Left ventricle myocardium inferior (tissue), 1 donor: ENCODE measurements at regions not wholly inside any gene's neighbourhood (a gene's known extent, or its start where the extent isn't known, plus 50 kb on each side); places are given as distances from the start of the nearest gene placed in this dataset.

Experiments used
- DNase-seq: peaks from one replicate; pipeline ENCODE4 v3.0.0-alpha.2; 2020
- H3K27ac ChIP-seq: fragments of 200-600 bp; replicated peaks from 2 replicates; pipeline ENCODE4 v1.8.0; 2021
- H3K27me3 ChIP-seq: fragments of 200-600 bp; 2 replicates; pipeline ENCODE4 v1.8.0; 2021; ENCODE audit warnings: low read depth
- H3K36me3 ChIP-seq: fragments of 200-600 bp; 2 replicates; pipeline ENCODE4 v1.8.0; 2021
- H3K4me1 ChIP-seq: fragments of 200-600 bp; 2 replicates; pipeline ENCODE4 v1.8.0; 2021
- H3K4me3 ChIP-seq: fragments of 200-600 bp; 2 replicates; pipeline ENCODE4 v1.8.0; 2021; ENCODE audit warnings: mild to moderate bottlenecking, moderate library complexity
- H3K9me3 ChIP-seq: fragments of 200-600 bp; replicated peaks from 2 replicates; pipeline ENCODE4 v1.8.0; 2021
- CTCF ChIP-seq: fragments of 200-600 bp; IDR thresholded peaks from 2 replicates; pipeline ENCODE4 v1.8.0; 2021; ENCODE audit warnings: antibody characterized with exemption, mild to moderate bottlenecking, borderline replicate concordance
- intact Hi-C: fragments of 100-400 bp; cut with micrococcal nuclease; formaldehyde crosslinking; loops from one replicate; pipeline ENCODE4 v1.11.0; 2022
- donor health status: DM: no; HTN: yes; CAD: no; lungs with severe emphysema.

GRCh38 chr13:77398825-77399620 is 72.1 kb upstream of the MYCBP2 start:
- intact Hi-C loops, result no loop called here
- Histone ChIP-seq H3K4me1 (no peaks in the 10 kb centered on the region), H3K4me3 (no peak overlapping the region), H3K9me3 (peaks cover 7% of the 10 kb centered on the region), H3K36me3 (no peaks in the 10 kb centered on the region), H3K27me3 (peaks cover 7% of the 10 kb centered on the region), H3K27ac (no peak overlapping the region)
- DNase-seq, result no peak
- no peak for TF ChIP-seq CTCF

- Histone ChIP-seq H3K4me3 (no peak overlapping the region), H3K4me1 (no peaks in the 10 kb centered on the region), H3K27ac (no peak overlapping the region), H3K9me3 (peaks cover 7% of the 10 kb centered on the region), H3K27me3 (peaks cover 7% of the 10 kb centered on the region), H3K36me3 (no peaks in the 10 kb centered on the region)
- intact Hi-C loops, result no loop called here
- no peak for TF ChIP-seq CTCF
- DNase-seq, result no peak
Observed at GRCh38 chr13:77397636-77398035, 70.7 kb upstream of the MYCBP2 start.

GRCh38 chr13:77391475-77391874 is 64.6 kb upstream of the MYCBP2 start:
- TF ChIP-seq CTCF, result no peak
- no peak overlapping the region for H3K27ac ChIP-seq
- no peaks in the 10 kb centered on the region for H3K4me1 ChIP-seq
- no peak for DNase-seq
- no peak overlapping the region for H3K4me3 ChIP-seq
- H3K36me3 ChIP-seq, result no peaks in the 10 kb centered on the region
- peaks cover under 1% of the 10 kb centered on the region for H3K9me3 ChIP-seq
- H3K27me3 ChIP-seq, result peaks cover 4% of the 10 kb centered on the region
- intact Hi-C loops, result no loop called here

- no peak overlapping the region for H3K4me3 ChIP-seq
- intact Hi-C loops, result no loop called here
- peaks cover 9% of the 10 kb centered on the region for H3K9me3 ChIP-seq
- no peaks in the 10 kb centered on the region for H3K36me3 ChIP-seq
- H3K27ac ChIP-seq, result no peak overlapping the region
- H3K27me3 ChIP-seq, result peaks cover 4% of the 10 kb centered on the region
- H3K4me1 ChIP-seq, result no peaks in the 10 kb centered on the region
- no peak for DNase-seq
- no peak for TF ChIP-seq CTCF
Observed at GRCh38 chr13:77390391-77390790, 63.5 kb upstream of the MYCBP2 start.

- Histone ChIP-seq H3K36me3 (no peaks in the 10 kb centered on the region), H3K27ac (no peak overlapping the region), H3K4me1 (no peaks in the 10 kb centered on the region), H3K27me3 (peaks cover 4% of the 10 kb centered on the region), H3K9me3 (peaks cover 9% of the 10 kb centered on the region), H3K4me3 (no peak overlapping the region)
- no peak for TF ChIP-seq CTCF
- no peak for DNase-seq
- intact Hi-C loops, result no loop called here
Observed at GRCh38 chr13:77389625-77390000, 62.7 kb upstream of the MYCBP2 start.
